ENCODE measurements at regions not wholly inside any gene's neighbourhood (a gene's known extent, or its start where the extent isn't known, plus 50 kb on each side); places are given as distances from the start of the nearest gene placed in this dataset.
"Not testable (repeated sequence)": the region's sequence is repeated elsewhere in the genome, so short reads cannot be mapped to it uniquely, and the experiment has no call there.

GRCh38 chr2:77720115-77720514 is 197.9 kb upstream of the LRRTM4 start:
- H3K4me3 ChIP-seq (ENCODE audit: low read length in 2 of 2): no peak overlapping the region
- no peaks in the 10 kb centered on the region for H3K9me3 ChIP-seq (ENCODE audit: control insufficient read depth in 2 of 2, low read length in 2 of 2)
- no peaks in the 10 kb centered on the region for H3K4me1 ChIP-seq (ENCODE audit: control insufficient read depth in 2 of 2, insufficient read depth in 2 of 2, low read length in 2 of 2)
- H3K36me3 ChIP-seq (ENCODE audit: control insufficient read depth in 2 of 2, insufficient read depth in 2 of 2, low read length in 2 of 2): no peaks in the 10 kb centered on the region
- H3K27ac ChIP-seq (ENCODE audit: low read depth in 2 of 2, low read length in 2 of 2): no peak overlapping the region
- H3K9ac ChIP-seq (ENCODE audit: low read depth in 1 of 2, low read length in 2 of 2): no peak overlapping the region
- H3K27me3 ChIP-seq (ENCODE audit: control insufficient read depth in 2 of 2, insufficient read depth in 2 of 2, low read length in 2 of 2): no peaks in the 10 kb centered on the region

DNA sequence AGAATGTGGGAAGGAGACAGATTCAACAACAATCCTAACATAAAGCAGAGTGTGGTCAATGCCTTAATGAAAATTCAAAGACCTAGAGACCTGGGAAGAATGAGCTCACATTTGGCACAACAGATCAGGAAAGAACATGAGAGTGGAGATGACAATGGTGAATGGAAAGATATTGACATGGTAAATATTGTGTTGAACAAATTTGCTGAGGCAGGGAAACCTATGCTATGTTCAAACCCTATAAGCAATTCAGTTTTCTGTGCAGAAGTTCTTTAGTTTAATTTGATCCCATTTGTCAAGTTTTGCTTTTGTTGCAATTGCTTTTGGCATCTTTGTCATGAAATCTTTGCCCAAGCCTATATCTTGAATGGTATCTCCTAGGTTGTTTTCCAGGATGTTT is 199.4 kb upstream of the LRRTM4 start:
- H3K27ac ChIP-seq (ENCODE audit: low read depth in 2 of 2, low read length in 2 of 2): no peak overlapping the region
- H3K4me3 ChIP-seq (ENCODE audit: low read length in 2 of 2): no peak overlapping the region
- no peaks in the 10 kb centered on the region for H3K27me3 ChIP-seq (ENCODE audit: control insufficient read depth in 2 of 2, insufficient read depth in 2 of 2, low read length in 2 of 2)
- H3K36me3 ChIP-seq (ENCODE audit: control insufficient read depth in 2 of 2, insufficient read depth in 2 of 2, low read length in 2 of 2): no peaks in the 10 kb centered on the region
- no peak overlapping the region for H3K9ac ChIP-seq (ENCODE audit: low read depth in 1 of 2, low read length in 2 of 2)
- no peaks in the 10 kb centered on the region for H3K9me3 ChIP-seq (ENCODE audit: control insufficient read depth in 2 of 2, low read length in 2 of 2)
- no peaks in the 10 kb centered on the region for H3K4me1 ChIP-seq (ENCODE audit: control insufficient read depth in 2 of 2, insufficient read depth in 2 of 2, low read length in 2 of 2)

DNA sequence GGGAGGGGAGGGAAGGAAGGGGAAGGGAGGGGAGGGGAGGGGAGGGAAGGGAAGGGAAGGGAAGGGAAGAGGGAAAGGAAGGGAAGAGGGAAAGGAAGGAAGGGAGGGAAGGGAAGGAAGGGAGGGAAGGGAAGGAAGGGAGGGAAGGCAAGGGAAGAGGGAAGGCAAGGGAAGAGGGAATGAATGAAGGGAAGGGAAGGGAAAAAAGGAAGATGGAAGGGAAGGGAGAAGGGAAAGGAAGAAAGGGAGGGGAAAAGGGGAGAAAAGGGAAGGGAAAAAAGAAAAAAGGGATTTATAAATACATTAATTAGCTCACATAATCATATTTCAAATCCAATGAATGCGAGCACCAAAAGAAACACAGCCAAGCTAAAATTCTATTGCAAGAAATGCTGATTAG is 202.9 kb upstream of the LRRTM4 start:
- Histone ChIP-seq H3K36me3 (ENCODE audit: control insufficient read depth in 2 of 2, insufficient read depth in 2 of 2, low read length in 2 of 2) (no peaks in the 10 kb centered on the region), H3K27ac (ENCODE audit: low read depth in 2 of 2, low read length in 2 of 2) (no peak overlapping the region), H3K9ac (ENCODE audit: low read depth in 1 of 2, low read length in 2 of 2) (no peak overlapping the region), H3K9me3 (ENCODE audit: control insufficient read depth in 2 of 2, low read length in 2 of 2) (no peaks in the 10 kb centered on the region), H3K4me3 (ENCODE audit: low read length in 2 of 2) (no peak overlapping the region), H3K4me1 (ENCODE audit: control insufficient read depth in 2 of 2, insufficient read depth in 2 of 2, low read length in 2 of 2) (no peaks in the 10 kb centered on the region), H3K27me3 (ENCODE audit: control insufficient read depth in 2 of 2, insufficient read depth in 2 of 2, low read length in 2 of 2) (no peaks in the 10 kb centered on the region)

DNA sequence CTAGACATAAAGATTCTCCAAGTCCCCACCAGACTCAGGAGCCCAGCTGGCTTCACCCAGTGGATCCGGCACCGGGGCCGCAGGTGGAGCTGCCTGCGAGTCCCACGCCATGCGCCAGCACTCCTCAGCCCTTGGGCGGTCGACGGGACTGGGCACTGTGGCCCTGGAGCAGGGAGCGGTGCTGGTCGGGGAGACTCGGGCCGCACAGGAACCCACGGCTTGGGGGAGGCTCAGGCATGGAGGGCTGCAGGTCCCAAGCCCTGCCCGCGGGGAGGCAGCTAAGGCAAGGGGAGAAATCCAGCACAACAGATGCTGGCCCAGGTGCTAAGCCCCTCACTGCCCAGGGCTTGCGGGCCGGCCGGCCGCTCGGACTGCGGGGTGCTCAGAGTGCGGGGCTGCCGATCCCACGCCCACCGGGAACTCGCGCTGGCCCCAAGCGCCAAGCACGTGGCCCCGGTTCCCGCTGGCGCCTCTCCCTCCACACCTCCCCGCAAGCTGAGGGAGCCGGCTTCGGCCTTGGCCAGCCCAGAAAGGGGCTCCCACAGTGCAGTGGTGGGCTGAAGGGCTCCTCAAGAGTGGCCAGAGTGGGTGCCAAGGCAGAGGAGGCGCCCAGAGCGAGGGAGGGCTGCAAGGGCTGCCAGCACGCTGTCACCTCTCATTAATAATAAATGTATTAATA is 212.6 kb upstream of the LRRTM4 start:
- H3K4me3 ChIP-seq (ENCODE audit: low read length in 2 of 2); H3K9ac ChIP-seq (ENCODE audit: low read depth in 1 of 2, low read length in 2 of 2); H3K4me1 ChIP-seq (ENCODE audit: control insufficient read depth in 2 of 2, insufficient read depth in 2 of 2, low read length in 2 of 2); H3K27me3 ChIP-seq (ENCODE audit: control insufficient read depth in 2 of 2, insufficient read depth in 2 of 2, low read length in 2 of 2); H3K27ac ChIP-seq (ENCODE audit: low read depth in 2 of 2, low read length in 2 of 2); H3K36me3 ChIP-seq (ENCODE audit: control insufficient read depth in 2 of 2, insufficient read depth in 2 of 2, low read length in 2 of 2); H3K9me3 ChIP-seq (ENCODE audit: control insufficient read depth in 2 of 2, low read length in 2 of 2): not testable (repeated sequence)

- no peaks in the 10 kb centered on the region for H3K4me1 ChIP-seq (ENCODE audit: control insufficient read depth in 2 of 2, insufficient read depth in 2 of 2, low read length in 2 of 2)
- no peaks in the 10 kb centered on the region for H3K36me3 ChIP-seq (ENCODE audit: control insufficient read depth in 2 of 2, insufficient read depth in 2 of 2, low read length in 2 of 2)
- H3K9ac ChIP-seq (ENCODE audit: low read depth in 1 of 2, low read length in 2 of 2): no peak overlapping the region
- H3K4me3 ChIP-seq (ENCODE audit: low read length in 2 of 2): no peak overlapping the region
- no peak overlapping the region for H3K27ac ChIP-seq (ENCODE audit: low read depth in 2 of 2, low read length in 2 of 2)
- H3K27me3 ChIP-seq (ENCODE audit: control insufficient read depth in 2 of 2, insufficient read depth in 2 of 2, low read length in 2 of 2): no peaks in the 10 kb centered on the region
- H3K9me3 ChIP-seq (ENCODE audit: control insufficient read depth in 2 of 2, low read length in 2 of 2): no peaks in the 10 kb centered on the region
Measured at GRCh38 chr2:77737236-77737635, 215.1 kb upstream of the LRRTM4 start.

DNA sequence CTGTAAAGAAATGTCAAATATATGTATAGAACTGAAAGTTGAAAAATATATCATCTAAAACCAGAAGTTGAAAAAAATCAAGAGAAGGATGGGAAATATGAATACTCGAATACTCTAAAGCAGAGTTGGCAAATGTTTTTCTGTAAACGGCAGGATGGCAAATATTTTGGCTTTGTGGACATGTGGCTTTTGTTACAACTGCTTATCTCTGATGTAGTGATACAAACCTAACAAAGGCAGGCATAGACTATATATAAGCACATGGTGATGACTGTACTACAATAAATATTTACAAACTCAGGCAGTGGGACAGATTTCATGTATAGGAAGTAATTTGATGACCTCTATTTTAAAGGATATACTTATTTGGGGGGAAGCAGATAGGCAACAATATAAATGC is 224.6 kb upstream of the LRRTM4 start:
- Histone ChIP-seq H3K27ac (ENCODE audit: low read depth in 2 of 2, low read length in 2 of 2) (no peak overlapping the region), H3K4me3 (ENCODE audit: low read length in 2 of 2) (no peak overlapping the region), H3K36me3 (ENCODE audit: control insufficient read depth in 2 of 2, insufficient read depth in 2 of 2, low read length in 2 of 2) (no peaks in the 10 kb centered on the region), H3K4me1 (ENCODE audit: control insufficient read depth in 2 of 2, insufficient read depth in 2 of 2, low read length in 2 of 2) (no peaks in the 10 kb centered on the region), H3K27me3 (ENCODE audit: control insufficient read depth in 2 of 2, insufficient read depth in 2 of 2, low read length in 2 of 2) (no peaks in the 10 kb centered on the region), H3K9ac (ENCODE audit: low read depth in 1 of 2, low read length in 2 of 2) (no peak overlapping the region), H3K9me3 (ENCODE audit: control insufficient read depth in 2 of 2, low read length in 2 of 2) (no peaks in the 10 kb centered on the region)

- H3K27ac ChIP-seq (ENCODE audit: low read depth in 2 of 2, low read length in 2 of 2); H3K9me3 ChIP-seq (ENCODE audit: control insufficient read depth in 2 of 2, low read length in 2 of 2); H3K4me3 ChIP-seq (ENCODE audit: low read length in 2 of 2); H3K4me1 ChIP-seq (ENCODE audit: control insufficient read depth in 2 of 2, insufficient read depth in 2 of 2, low read length in 2 of 2); H3K9ac ChIP-seq (ENCODE audit: low read depth in 1 of 2, low read length in 2 of 2); H3K36me3 ChIP-seq (ENCODE audit: control insufficient read depth in 2 of 2, insufficient read depth in 2 of 2, low read length in 2 of 2); H3K27me3 ChIP-seq (ENCODE audit: control insufficient read depth in 2 of 2, insufficient read depth in 2 of 2, low read length in 2 of 2): not testable (repeated sequence)
Measured at GRCh38 chr2:77753710-77754345, 231.7 kb upstream of the LRRTM4 start.

DNA sequence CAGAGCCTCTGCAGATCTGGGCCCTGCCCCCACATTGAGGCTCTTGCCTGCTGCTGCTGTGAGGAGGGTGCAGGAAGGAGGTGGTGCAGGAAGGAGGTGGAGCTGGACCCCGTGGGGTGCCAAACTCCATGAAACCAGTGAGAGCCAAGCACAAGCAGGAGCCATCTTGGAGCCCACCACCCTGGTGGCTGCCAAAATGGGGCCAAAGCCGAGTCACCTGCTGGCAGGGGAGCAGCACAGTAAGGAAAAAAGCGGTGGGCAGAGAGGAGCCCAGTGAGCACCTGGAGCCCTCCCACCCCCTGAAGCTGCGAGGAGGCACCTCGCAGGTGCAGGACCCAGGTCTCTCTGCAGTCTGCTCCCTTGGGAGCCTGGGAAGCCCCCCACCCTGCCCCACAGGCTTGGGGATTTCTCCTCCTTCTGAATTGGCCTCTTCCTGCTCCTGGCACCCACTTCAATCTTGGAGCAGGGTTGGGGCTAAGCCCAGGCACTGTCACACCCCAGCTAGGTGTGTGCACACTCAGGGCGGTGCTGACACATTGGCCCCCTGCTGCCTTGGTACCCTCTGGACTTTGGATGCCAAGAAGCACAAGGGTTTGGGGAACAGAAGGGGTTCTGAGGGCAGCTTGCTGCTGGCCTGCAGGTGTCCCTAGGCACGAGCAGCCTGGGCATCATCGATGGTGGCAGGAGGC is 245.4 kb upstream of the LRRTM4 start:
- Histone ChIP-seq H3K4me3 (ENCODE audit: low read length in 2 of 2) (no peak overlapping the region), H3K27me3 (ENCODE audit: control insufficient read depth in 2 of 2, insufficient read depth in 2 of 2, low read length in 2 of 2) (no peaks in the 10 kb centered on the region), H3K9ac (ENCODE audit: low read depth in 1 of 2, low read length in 2 of 2) (no peak overlapping the region), H3K36me3 (ENCODE audit: control insufficient read depth in 2 of 2, insufficient read depth in 2 of 2, low read length in 2 of 2) (no peaks in the 10 kb centered on the region), H3K4me1 (ENCODE audit: control insufficient read depth in 2 of 2, insufficient read depth in 2 of 2, low read length in 2 of 2) (no peaks in the 10 kb centered on the region), H3K27ac (ENCODE audit: low read depth in 2 of 2, low read length in 2 of 2) (no peak overlapping the region), H3K9me3 (ENCODE audit: control insufficient read depth in 2 of 2, low read length in 2 of 2) (no peaks in the 10 kb centered on the region)

DNA sequence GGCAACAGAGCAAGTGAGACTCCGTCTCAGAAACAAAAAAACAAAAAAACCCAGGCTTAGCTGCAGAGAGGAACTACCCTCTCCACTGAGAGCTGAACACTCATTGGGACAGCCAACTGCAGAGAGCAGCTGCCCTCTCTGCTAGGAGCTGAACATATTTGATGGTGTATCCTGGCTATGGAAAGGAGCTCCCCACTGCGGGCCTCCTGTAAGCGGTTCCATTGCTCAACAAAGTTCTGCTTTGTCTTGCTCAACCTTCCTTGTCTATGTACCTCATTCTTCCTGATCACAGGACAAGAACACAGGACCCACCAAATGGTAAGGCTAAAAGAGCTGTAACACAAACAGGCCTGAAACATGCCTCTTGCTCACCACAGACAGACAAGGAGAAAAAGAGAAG is 246.3 kb upstream of the LRRTM4 start:
- H3K27ac ChIP-seq (ENCODE audit: low read depth in 2 of 2, low read length in 2 of 2): no peak overlapping the region
- no peaks in the 10 kb centered on the region for H3K36me3 ChIP-seq (ENCODE audit: control insufficient read depth in 2 of 2, insufficient read depth in 2 of 2, low read length in 2 of 2)
- no peaks in the 10 kb centered on the region for H3K9me3 ChIP-seq (ENCODE audit: control insufficient read depth in 2 of 2, low read length in 2 of 2)
- H3K4me1 ChIP-seq (ENCODE audit: control insufficient read depth in 2 of 2, insufficient read depth in 2 of 2, low read length in 2 of 2): no peaks in the 10 kb centered on the region
- H3K27me3 ChIP-seq (ENCODE audit: control insufficient read depth in 2 of 2, insufficient read depth in 2 of 2, low read length in 2 of 2): no peaks in the 10 kb centered on the region
- no peak overlapping the region for H3K9ac ChIP-seq (ENCODE audit: low read depth in 1 of 2, low read length in 2 of 2)
- H3K4me3 ChIP-seq (ENCODE audit: low read length in 2 of 2): no peak overlapping the region

- Histone ChIP-seq H3K4me3 (ENCODE audit: low read length in 2 of 2) (no peak overlapping the region), H3K9me3 (ENCODE audit: control insufficient read depth in 2 of 2, low read length in 2 of 2) (no peaks in the 10 kb centered on the region), H3K27ac (ENCODE audit: low read depth in 2 of 2, low read length in 2 of 2) (no peak overlapping the region), H3K4me1 (ENCODE audit: control insufficient read depth in 2 of 2, insufficient read depth in 2 of 2, low read length in 2 of 2) (no peaks in the 10 kb centered on the region), H3K27me3 (ENCODE audit: control insufficient read depth in 2 of 2, insufficient read depth in 2 of 2, low read length in 2 of 2) (no peaks in the 10 kb centered on the region), H3K36me3 (ENCODE audit: control insufficient read depth in 2 of 2, insufficient read depth in 2 of 2, low read length in 2 of 2) (no peaks in the 10 kb centered on the region), H3K9ac (ENCODE audit: low read depth in 1 of 2, low read length in 2 of 2) (no peak overlapping the region)
Measured at GRCh38 chr2:77778917-77779316, 256.7 kb upstream of the LRRTM4 start.
